H1 (cell line): ENCODE measurements at regions not wholly inside any gene's neighbourhood (a gene's known extent, or its start where the extent isn't known, plus 50 kb on each side); places are given as distances from the start of the nearest gene placed in this dataset.

Experiments
- CTCF ChIA-PET: fragments of 300-600 bp; sonication (Branson Sonifier 250); formaldehyde crosslinking; loops from one replicate; lab custom pipeline; 2021; ENCODE audit not compliant: partially characterized antibody; lab: Charles Lee
- POLR2A ChIA-PET: fragments of 300-600 bp; sonication (Branson Sonifier 250); formaldehyde crosslinking; loops from one replicate; lab custom pipeline; 2021; ENCODE audit warnings: inconsistent platforms; ENCODE audit not compliant: partially characterized antibody; lab: Charles Lee
- DNase-seq, 2 experiments: peaks; one replicate each; pipeline versions ENCODE4 v3.0.0 to v3.0.0-alpha.2; 2010 to 2022; ENCODE audit warnings: low spot score in 2 of 2, low read depth in 1 of 2, mixed read lengths in 1 of 2
- FAIRE-seq: peaks from 2 replicates; lab custom pipeline; 2011; peaks lifted over from hg19 to GRCh38; lab: Jason Lieb, UNC
- H2AFZ ChIP-seq: 2 replicates; pipeline ENCODE4 v1.8.1; 2012; ENCODE audit warnings: low read length, inconsistent platforms
- H2AK5ac ChIP-seq: 2 replicates; pipeline ENCODE4 v1.6.1; 2013; ENCODE audit warnings: low read depth, low read length
- H2BK120ac ChIP-seq: replicated peaks from 2 replicates; pipeline ENCODE3; 2013; ENCODE audit warnings: low read depth, low read length, inconsistent platforms
- H2BK12ac ChIP-seq: 2 replicates; pipeline ENCODE4 v1.6.1; 2013; ENCODE audit warnings: low read depth, low read length
- H2BK15ac ChIP-seq: 2 replicates; pipeline ENCODE4 v1.6.1; 2013; ENCODE audit warnings: low read length
- H2BK20ac ChIP-seq: 2 replicates; pipeline ENCODE4 v1.6.1; 2013; ENCODE audit warnings: low read length
- H2BK5ac ChIP-seq: 2 replicates; pipeline ENCODE4 v1.6.1; 2013; ENCODE audit warnings: low read depth, low read length
- H3K14ac ChIP-seq: 2 replicates; pipeline ENCODE4 v1.6.1; 2013; ENCODE audit warnings: inconsistent platforms; ENCODE audit not compliant: insufficient read length
- H3K18ac ChIP-seq: 2 replicates; pipeline ENCODE4 v1.6.1; 2013; ENCODE audit warnings: low read length; ENCODE audit errors: extremely low read depth
- H3K23ac ChIP-seq: 2 replicates; pipeline ENCODE4 v1.6.1; 2013; ENCODE audit warnings: inconsistent platforms; ENCODE audit not compliant: insufficient read length
- H3K23me2 ChIP-seq: 2 replicates; pipeline ENCODE4 v1.6.1; 2013; ENCODE audit warnings: low read depth, low read length
- H3K27ac ChIP-seq: 2 replicates; pipeline ENCODE4 v1.6.1; 2011; ENCODE audit warnings: low read depth, low read length, inconsistent platforms
- H3K27me3 ChIP-seq, 4 experiments: replicated peaks in 1 of 4; 1 replicate in 1 of 4; 2 replicates in 3 of 4; pipeline versions ENCODE4 v1.6.1 to v1.8.1; 2011 to 2013; ENCODE audit warnings: low read length in 3 of 4, mild to moderate bottlenecking in 3 of 4, inconsistent platforms in 2 of 4, mixed read lengths in 2 of 4, moderate library complexity in 1 of 4; ENCODE audit not compliant: control insufficient read depth in 3 of 4, insufficient read depth in 3 of 4; ENCODE audit errors: extremely low read depth in 1 of 4
- H3K36me3 ChIP-seq, 4 experiments: 2 replicates each; pipeline versions ENCODE4 v1.6.1 to v1.8.1; 2011 to 2013; ENCODE audit warnings: mild to moderate bottlenecking in 4 of 4, low read length in 3 of 4, moderate library complexity in 2 of 4, control low read depth in 1 of 4, inconsistent platforms in 1 of 4; ENCODE audit not compliant: insufficient read depth in 4 of 4, control insufficient read depth in 2 of 4
- H3K4ac ChIP-seq: replicated peaks from 2 replicates; pipeline ENCODE3; 2013; ENCODE audit warnings: low read length, low read depth, mixed read lengths, inconsistent platforms; ENCODE audit not compliant: insufficient read length
- H3K4me1 ChIP-seq, 4 experiments: replicated peaks in 1 of 4; 1 replicate in 1 of 4; 2 replicates in 3 of 4; pipeline versions ENCODE4 v1.6.1 to v1.8.1; 2011 to 2013; ENCODE audit warnings: low read length in 3 of 4, inconsistent platforms in 2 of 4, mixed read lengths in 1 of 4; ENCODE audit not compliant: insufficient read depth in 4 of 4, control insufficient read depth in 3 of 4
- H3K4me2 ChIP-seq, 2 experiments: 2 replicates each; pipeline versions ENCODE4 v1.6.1 to v1.8.1; 2011 to 2013; ENCODE audit warnings: low read depth in 2 of 2, low read length in 2 of 2, control low read depth in 1 of 2, inconsistent platforms in 1 of 2, mild to moderate bottlenecking in 1 of 2; ENCODE audit not compliant: insufficient read depth in 1 of 2
- H3K4me3 ChIP-seq, 4 experiments: fragments of 200-600, 300-600 bp in 1 of 4; sonication (generic), shearing (Covaris generic), sonication (Bioruptor Twin) in 1 of 4; 2 replicates each; pipeline versions ENCODE4 v1.5.1 to v1.8.1; 2011 to 2016; ENCODE audit warnings: low read length in 4 of 4, low read depth in 3 of 4, control low read depth in 2 of 4, inconsistent platforms in 2 of 4, mild to moderate bottlenecking in 2 of 4, mixed read lengths in 1 of 4, moderate library complexity in 1 of 4; ENCODE audit not compliant: insufficient read depth in 2 of 4; ENCODE audit errors: extremely low read depth in 1 of 4
- H3K56ac ChIP-seq: replicated peaks from 2 replicates; pipeline ENCODE3; 2013; ENCODE audit warnings: low read depth, mild to moderate bottlenecking, mixed read lengths, low read length, inconsistent platforms; ENCODE audit not compliant: insufficient read length
- H3K79me1 ChIP-seq: 2 replicates; pipeline ENCODE4 v1.6.1; 2013; ENCODE audit warnings: low read depth, low read length, control low read depth
- H3K79me2 ChIP-seq, 2 experiments: 2 replicates each; pipeline versions ENCODE4 v1.6.1 to v1.8.1; 2012 to 2013; ENCODE audit warnings: low read length in 2 of 2, mild to moderate bottlenecking in 2 of 2, inconsistent platforms in 1 of 2; ENCODE audit not compliant: insufficient read depth in 2 of 2, control insufficient read depth in 1 of 2
- H3K9ac ChIP-seq, 4 experiments: replicated peaks in 1 of 4; 1 replicate in 1 of 4; 2 replicates in 3 of 4; pipeline versions ENCODE4 v1.6.1 to v1.8.1; 2011 to 2013; ENCODE audit warnings: low read depth in 3 of 4, low read length in 3 of 4, control low read depth in 2 of 4, mild to moderate bottlenecking in 2 of 4, moderate library complexity in 2 of 4, inconsistent platforms in 1 of 4; ENCODE audit errors: extremely low read depth in 1 of 4
- H3K9me3 ChIP-seq, 2 experiments: 2 replicates each; pipeline versions ENCODE4 v1.6.1 to v1.8.1; 2012 to 2013; ENCODE audit warnings: mild to moderate bottlenecking in 2 of 2, moderate library complexity in 2 of 2, control low read depth in 1 of 2, inconsistent platforms in 1 of 2, low read depth in 1 of 2, low read length in 1 of 2, mixed read lengths in 1 of 2; ENCODE audit not compliant: insufficient read depth in 2 of 2
- H4K20me1 ChIP-seq, 2 experiments: replicated peaks in 1 of 2; 2 replicates each; pipeline versions ENCODE3 to v1.8.1; 2011 to 2013; ENCODE audit warnings: inconsistent platforms in 2 of 2, low read length in 2 of 2, mild to moderate bottlenecking in 1 of 2; ENCODE audit not compliant: insufficient read depth in 2 of 2, control insufficient read depth in 1 of 2
- H4K5ac ChIP-seq: 2 replicates; pipeline ENCODE4 v1.6.1; 2013; ENCODE audit warnings: low read length, low read depth, mixed read lengths, inconsistent platforms; ENCODE audit not compliant: insufficient read length
- H4K8ac ChIP-seq: 2 replicates; pipeline ENCODE4 v1.8.0; 2013; ENCODE audit warnings: mild to moderate bottlenecking, moderate library complexity, low read length, inconsistent platforms; ENCODE audit not compliant: insufficient read depth; ENCODE audit errors: extremely low read depth
- H4K91ac ChIP-seq: replicated peaks from 2 replicates; pipeline ENCODE3; 2013; ENCODE audit warnings: low read length, mixed read lengths, inconsistent platforms; ENCODE audit not compliant: insufficient read length
- CHD1 ChIP-seq: IDR thresholded peaks from 2 replicates; pipeline ENCODE4 v1.6.1; 2012; ENCODE audit warnings: low read depth, low read length, improper control_type of control experiment
- EP300 ChIP-seq, 2 experiments: IDR thresholded peaks; 1 replicate in 1 of 2; 2 replicates in 1 of 2; pipeline ENCODE4 v1.6.1; 2011 to 2012; ENCODE audit warnings: low read depth in 2 of 2, low read length in 2 of 2, mild to moderate bottlenecking in 2 of 2, borderline replicate concordance in 1 of 2, inconsistent platforms in 1 of 2, moderate library complexity in 1 of 2
- EZH2 ChIP-seq: fragments of 200-600 bp; sonication (generic); IDR thresholded peaks from 2 replicates; pipeline ENCODE4 v1.7.1; 2012; ENCODE audit warnings: low read depth, mild to moderate bottlenecking, moderate library complexity, low read length, inconsistent platforms; ENCODE audit not compliant: severe bottlenecking
- HDAC2 ChIP-seq, 2 experiments: fragments of 300-600 bp in 1 of 2; sonication (generic) in 1 of 2; IDR thresholded peaks; 2 replicates each; pipeline ENCODE4 v1.6.1; 2011 to 2012; ENCODE audit warnings: low read depth in 2 of 2, low read length in 2 of 2, mild to moderate bottlenecking in 2 of 2, moderate library complexity in 2 of 2, borderline replicate concordance in 1 of 2, inconsistent platforms in 1 of 2
- KDM1A ChIP-seq: fragments of 200-600, 300-600 bp; sonication (generic); IDR thresholded peaks from 2 replicates; pipeline ENCODE4 v1.7.1; 2016; ENCODE audit warnings: mild to moderate bottlenecking, low read length, borderline replicate concordance
- RAD21 ChIP-seq, 2 experiments: IDR thresholded peaks in 1 of 2; conservative IDR thresholded peaks in 1 of 2; 2 replicates each; pipeline ENCODE4 v1.6.1; 2011; ENCODE audit warnings: low read depth in 2 of 2, low read length in 2 of 2, improper control_type of control experiment in 1 of 2, inconsistent platforms in 1 of 2, mild to moderate bottlenecking in 1 of 2, moderate library complexity in 1 of 2
- RBBP5 ChIP-seq: IDR thresholded peaks from 2 replicates; pipeline ENCODE4 v1.7.1; 2012; ENCODE audit warnings: low read depth, mild to moderate bottlenecking, inconsistent platforms, low read length, moderate library complexity, borderline replicate concordance
- RNF2 ChIP-seq: fragments of 200-900, 300-1000 bp; sonication (generic); IDR thresholded peaks from 2 replicates; pipeline ENCODE4 v1.7.1; 2016; ENCODE audit warnings: borderline replicate concordance, low read depth, mild to moderate bottlenecking, antibody characterized with exemption, low read length; ENCODE audit not compliant: poor library complexity, severe bottlenecking; ENCODE audit errors: missing control alignments
- RXRA ChIP-seq: IDR thresholded peaks from 2 replicates; pipeline ENCODE4 v1.6.1; 2011; ENCODE audit warnings: low read depth, mild to moderate bottlenecking, low read length, moderate library complexity; ENCODE audit not compliant: insufficient read depth
- SP2 ChIP-seq: IDR thresholded peaks from 2 replicates; pipeline ENCODE4 v1.6.1; 2012; ENCODE audit warnings: mild to moderate bottlenecking, low read length, inconsistent platforms
- SUZ12 ChIP-seq: fragments of 200-600 bp; sonication (generic); IDR thresholded peaks from 2 replicates; pipeline ENCODE4 v1.6.1; 2012; ENCODE audit warnings: mild to moderate bottlenecking, inconsistent platforms, low read length, moderate library complexity, mixed read lengths
- TAF1 ChIP-seq: IDR thresholded peaks from 2 replicates; pipeline ENCODE4 v1.6.1; 2011; ENCODE audit warnings: mild to moderate bottlenecking, low read depth, low read length
- WGBS, 2 experiments: shearing (Covaris generic) in 1 of 2; methylation state at CpG; one replicate each; pipeline versions ENCODE4 v1.1.6 to v1.1.7; 2013 to 2015; ENCODE audit warnings: low lambda C conversion rate in 2 of 2, mixed read lengths in 2 of 2, inconsistent platforms in 1 of 2, low coverage in 1 of 2, missing lambda C conversion rate in 1 of 2; ENCODE audit not compliant: insufficient replicate concordance in 2 of 2, insufficient coverage in 1 of 2, insufficient read length in 1 of 2; ENCODE audit errors: extremely low coverage in 1 of 2, missing lambda C conversion rate in 1 of 2; 5-methylcytosine and 5-hydroxymethylcytosine counted together

DNA sequence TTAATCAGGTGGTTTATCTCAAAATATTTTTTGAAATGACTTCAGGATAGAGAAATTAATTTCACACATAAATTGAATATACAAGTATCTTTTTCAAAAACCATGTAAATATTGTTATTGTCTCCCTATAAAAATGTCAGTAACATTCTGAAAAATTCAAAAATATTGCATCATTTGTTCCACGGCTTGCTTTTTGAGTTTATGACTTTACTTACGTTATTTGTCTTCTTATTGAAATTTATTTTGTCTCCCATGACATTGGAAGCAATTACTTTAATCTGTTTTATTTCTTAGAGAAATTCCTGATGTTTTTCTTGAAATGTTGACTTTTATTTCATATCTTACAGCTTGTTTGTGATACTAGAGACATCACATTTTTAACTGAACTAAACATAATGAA is 56.9 kb upstream of the P2RY1 start:
- H2BK120ac ChIP-seq: no peak overlapping the region
- no peak for FAIRE-seq
- H3K27ac ChIP-seq: no peak overlapping the region
- no peaks in the 10 kb centered on the region for H3K27me3 ChIP-seq
- H4K20me1 ChIP-seq: no peaks in the 10 kb centered on the region
- H3K79me1 ChIP-seq: no peaks in the 10 kb centered on the region
- H3K9ac ChIP-seq: no peak overlapping the region
- H3K4ac ChIP-seq: no peak overlapping the region
- no peaks in the 10 kb centered on the region for H3K79me2 ChIP-seq
- H3K9me3 ChIP-seq: no peaks in the 10 kb centered on the region
- no peak overlapping the region for H2BK15ac ChIP-seq
- no peaks in the 10 kb centered on the region for H3K36me3 ChIP-seq
- TF ChIP-seq HDAC2 (IDR thresholded peaks at IDR 0.05; ENCODE audit: borderline replicate concordance in 1 of 2, low read depth in 2 of 2, low read length in 2 of 2) (no peak), RAD21 (IDR thresholded peaks at IDR 0.05 in 1 of 2, conservative IDR thresholded peaks at IDR 0.05 in 1 of 2; ENCODE audit: low read depth in 2 of 2, low read length in 2 of 2) (no peak), CHD1 (no peak), EZH2 (no peak), EP300 (IDR thresholded peaks at IDR 0.05; ENCODE audit: borderline replicate concordance in 1 of 2, low read depth in 2 of 2, low read length in 2 of 2) (no peak), SP2 (no peak), RBBP5 (no peak), TAF1 (no peak), SUZ12 (no peak), RNF2 (no peak), RXRA (no peak), KDM1A (no peak)
- no peak overlapping the region for H3K56ac ChIP-seq
- H3K23me2 ChIP-seq: no peaks in the 10 kb centered on the region
- no peak overlapping the region for H2AK5ac ChIP-seq
- H4K5ac ChIP-seq: no peak overlapping the region
- H4K8ac ChIP-seq: no peak overlapping the region
- H3K4me1 ChIP-seq: no peaks in the 10 kb centered on the region; a peak in 1 of 7 replicates
- H4K91ac ChIP-seq: no peak overlapping the region
- no peak for DNase-seq
- H3K18ac ChIP-seq: no peak overlapping the region
- ChIA-PET CTCF (interaction anchor here (1.2 to 1.3 kb wide), 2 partner anchors 8 to 57 kb away, joined by 3 to 4 read pairs; partner anchors contain the start of gene P2RY1), POLR2A (no interaction called here)
- H2BK5ac ChIP-seq: no peak overlapping the region
- H2BK12ac ChIP-seq: no peak overlapping the region
- 86% methylated on average over 2 of the region's 2 CpGs; no CpG with 5 or more reads in 1 of the 2 experiments for WGBS, 2 experiments
- no peak overlapping the region for H3K4me2 ChIP-seq
- no peak overlapping the region for H3K4me3 ChIP-seq
- H2BK20ac ChIP-seq: no peak overlapping the region
- H3K14ac ChIP-seq: no peak overlapping the region
- H2AFZ ChIP-seq: no peak overlapping the region
- H3K23ac ChIP-seq: no peak overlapping the region
